DND-41 (cell line): ENCODE measurements at regions not wholly inside any gene's neighbourhood (a gene's known extent, or its start where the extent isn't known, plus 50 kb on each side); places are given as distances from the start of the nearest gene placed in this dataset.

Experiments used
- ATAC-seq: fragments of 200-7000 bp; cut with Tn5 transposase; 3 replicates; pipeline ENCODE4 v1.9.1; 2021; ENCODE audit warnings: low read depth; ENCODE audit not compliant: insufficient read depth
- DNase-seq: peaks from one replicate; pipeline ENCODE4 v3.0.0-alpha.2; 2020
- H2AFZ ChIP-seq: 2 replicates; pipeline ENCODE4 v1.6.0; 2012; ENCODE audit warnings: low read depth, low read length
- H3K27ac ChIP-seq: 2 replicates; pipeline ENCODE4 v1.5.1; 2012; ENCODE audit warnings: low read length, inconsistent platforms
- H3K27me3 ChIP-seq: fragments of 200-600 bp; sonication (generic); 2 replicates; pipeline ENCODE4 v1.6.0; 2012; ENCODE audit warnings: low read length, mild to moderate bottlenecking, inconsistent platforms; ENCODE audit not compliant: insufficient read depth, poor library complexity
- H3K36me3 ChIP-seq: 2 replicates; pipeline ENCODE4 v1.5.1; 2012; ENCODE audit warnings: low read length, inconsistent platforms; ENCODE audit not compliant: insufficient read depth
- H3K4me1 ChIP-seq: 2 replicates; pipeline ENCODE4 v1.5.1; 2012; ENCODE audit warnings: mild to moderate bottlenecking, low read length; ENCODE audit not compliant: insufficient read depth
- H3K4me2 ChIP-seq: 2 replicates; pipeline ENCODE4 v1.6.0; 2012; ENCODE audit warnings: mild to moderate bottlenecking, moderate library complexity, low read length, inconsistent platforms; ENCODE audit not compliant: insufficient read depth
- H3K4me3 ChIP-seq, 2 experiments: fragments of 200-600 bp in 1 of 2; shearing (Covaris generic) in 1 of 2; 2 replicates each; pipeline ENCODE4 v1.5.1; 2012 to 2016; ENCODE audit warnings: inconsistent platforms in 2 of 2, low read length in 2 of 2, mild to moderate bottlenecking in 2 of 2, low read depth in 1 of 2, moderate library complexity in 1 of 2
- H3K79me2 ChIP-seq: 2 replicates; pipeline ENCODE4 v1.6.0; 2012; ENCODE audit warnings: low read length, inconsistent platforms; ENCODE audit not compliant: insufficient read depth
- H3K9ac ChIP-seq: 2 replicates; pipeline ENCODE4 v1.6.0; 2012; ENCODE audit warnings: low read depth, mild to moderate bottlenecking, inconsistent platforms, low read length, moderate library complexity
- H3K9me3 ChIP-seq: 2 replicates; pipeline ENCODE4 v1.5.1; 2012; ENCODE audit warnings: low read length, moderate library complexity, mild to moderate bottlenecking, inconsistent platforms; ENCODE audit not compliant: insufficient read depth, severe bottlenecking
- H4K20me1 ChIP-seq: 2 replicates; pipeline ENCODE4 v1.6.0; 2012; ENCODE audit warnings: low read length; ENCODE audit not compliant: insufficient read depth
- CTCF ChIP-seq: IDR thresholded peaks from 2 replicates; pipeline ENCODE4 v1.5.1; 2012; ENCODE audit warnings: borderline replicate concordance, low read length, moderate library complexity, mild to moderate bottlenecking; ENCODE audit not compliant: poor library complexity, severe bottlenecking; ENCODE audit errors: extremely low read depth
- EZH2 ChIP-seq: IDR thresholded peaks from 3 replicates; pipeline ENCODE4 v1.6.1; 2012; ENCODE audit warnings: borderline replicate concordance, low read depth, mild to moderate bottlenecking, moderate library complexity, low read length, inconsistent platforms; ENCODE audit not compliant: severe bottlenecking

- Histone ChIP-seq H3K9ac (no peak overlapping the region), H3K79me2 (no peaks in the 10 kb centered on the region), H3K27ac (no peak overlapping the region), H4K20me1 (no peaks in the 10 kb centered on the region), H3K4me1 (no peaks in the 10 kb centered on the region), H3K36me3 (no peaks in the 10 kb centered on the region), H2AFZ (no peak overlapping the region), H3K9me3 (no peaks in the 10 kb centered on the region), H3K4me3 (no peak overlapping the region), H3K27me3 (no peaks in the 10 kb centered on the region), H3K4me2 (no peak overlapping the region)
- DNase-seq: no peak
- TF ChIP-seq EZH2 (no peak), CTCF (no peak)
- no peak for ATAC-seq
Observed at GRCh38 chr3:66907136-66907535, 91.0 kb upstream of the KBTBD8 start.

GRCh38 chr3:66910266-66911055 lies 87.6 kb upstream of the KBTBD8 start:
- no peak for ATAC-seq
- H3K4me2 ChIP-seq: no peak overlapping the region
- H3K9me3 ChIP-seq: no peaks in the 10 kb centered on the region
- H4K20me1 ChIP-seq: no peaks in the 10 kb centered on the region
- no peaks in the 10 kb centered on the region for H3K36me3 ChIP-seq
- no peak overlapping the region for H3K4me3 ChIP-seq
- H3K27ac ChIP-seq: no peak overlapping the region
- DNase-seq: no peak
- no peaks in the 10 kb centered on the region for H3K79me2 ChIP-seq
- H3K4me1 ChIP-seq: no peaks in the 10 kb centered on the region
- H3K27me3 ChIP-seq: no peaks in the 10 kb centered on the region
- TF ChIP-seq EZH2: no peak
- TF ChIP-seq CTCF: no peak
- no peak overlapping the region for H3K9ac ChIP-seq
- no peak overlapping the region for H2AFZ ChIP-seq

DNA sequence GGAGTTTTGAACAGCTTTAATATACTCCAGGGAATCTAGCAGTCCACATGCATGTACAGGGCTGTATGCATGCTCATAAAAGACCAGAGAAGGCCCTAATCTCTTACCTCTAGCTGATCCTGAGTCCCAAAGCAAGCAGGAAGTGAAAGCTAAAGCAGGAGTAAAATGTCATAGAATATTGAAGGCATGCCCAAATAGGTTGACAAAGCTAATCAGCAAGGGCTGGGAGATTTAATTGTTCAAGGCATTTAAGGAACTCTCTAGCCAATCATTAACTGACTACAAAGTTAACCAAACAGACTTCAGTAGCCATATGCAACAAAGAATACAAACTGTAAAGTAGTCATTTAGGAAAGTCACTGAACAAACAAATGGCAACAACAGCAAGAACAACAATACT lies 85.8 kb upstream of the KBTBD8 start:
- H3K27ac ChIP-seq: no peak overlapping the region
- no peaks in the 10 kb centered on the region for H3K9me3 ChIP-seq
- H3K36me3 ChIP-seq: no peaks in the 10 kb centered on the region
- no peak for ATAC-seq
- no peaks in the 10 kb centered on the region for H3K27me3 ChIP-seq
- H3K79me2 ChIP-seq: no peaks in the 10 kb centered on the region
- H4K20me1 ChIP-seq: no peaks in the 10 kb centered on the region
- TF ChIP-seq EZH2 (no peak), CTCF (no peak)
- H3K9ac ChIP-seq: no peak overlapping the region
- no peak overlapping the region for H3K4me2 ChIP-seq
- H3K4me1 ChIP-seq: no peaks in the 10 kb centered on the region
- no peak overlapping the region for H2AFZ ChIP-seq
- DNase-seq: no peak
- H3K4me3 ChIP-seq: no peak overlapping the region

- Histone ChIP-seq H3K79me2 (no peaks in the 10 kb centered on the region), H3K27me3 (no peaks in the 10 kb centered on the region), H3K4me2 (no peak overlapping the region), H3K27ac (no peak overlapping the region), H3K4me3 (no peak overlapping the region), H3K4me1 (no peaks in the 10 kb centered on the region), H4K20me1 (no peaks in the 10 kb centered on the region), H3K36me3 (no peaks in the 10 kb centered on the region), H2AFZ (no peak overlapping the region), H3K9ac (no peak overlapping the region), H3K9me3 (no peaks in the 10 kb centered on the region)
- TF ChIP-seq CTCF (no peak), EZH2 (no peak)
- DNase-seq (no peak), ATAC-seq (no peak)
Observed at GRCh38 chr3:66922058-66922457, 76.0 kb upstream of the KBTBD8 start.
